Omental fat pad (tissue), 3 donors: ENCODE measurements at regions not wholly inside any gene's neighbourhood (a gene's known extent, or its start where the extent isn't known, plus 50 kb on each side); places are given as distances from the start of the nearest gene placed in this dataset.
A peak's percentile ranks its signal among the peaks of the same experiment; 100 is the strongest.

Source experiments
- ATAC-seq: fragments of 150-250 bp; one replicate; pipeline ENCODE4 v1.9.1; 2016; ENCODE audit warnings: mild to moderate bottlenecking, moderate library complexity; ENCODE audit not compliant: low FRiP score
- DNase-seq: peaks from one replicate; pipeline ENCODE4 v3.0.0-alpha.2; 2019; ENCODE audit warnings: low spot score
- CTCF ChIP-seq, 3 donors: fragments of 450-650 bp; IDR thresholded peaks; one replicate each; pipeline ENCODE4 v1.5.1; 2016 to 2017; ENCODE audit warnings: antibody characterized with exemption in 3 of 3, mild to moderate bottlenecking in 3 of 3, moderate library complexity in 2 of 3

- DNase-seq: no peak
- no peak for ATAC-seq
- no peak for TF ChIP-seq CTCF (IDR thresholded peaks at IDR 0.05)
Observed at GRCh38 chr6:144580039-144580438, 294.9 kb downstream of the UTRN start.

- ATAC-seq (no peak), DNase-seq (no peak)
- TF ChIP-seq CTCF (IDR thresholded peaks at IDR 0.05): no peak
Observed at GRCh38 chr6:144580771-144581170, 295.6 kb downstream of the UTRN start.

GRCh38 chr6:144581812-144582537 lies 296.8 kb downstream of the UTRN start:
- TF ChIP-seq CTCF (IDR thresholded peaks at IDR 0.05): no peak
- no peak for DNase-seq
- no peak for ATAC-seq

- no peak for TF ChIP-seq CTCF (IDR thresholded peaks at IDR 0.05)
- DNase-seq: no peak
- ATAC-seq: peak; percentile 28
Observed at GRCh38 chr6:144582939-144583613, 297.9 kb downstream of the UTRN start.

GRCh38 chr6:144583614-144583954 lies 298.4 kb downstream of the UTRN start:
- no peak for TF ChIP-seq CTCF (IDR thresholded peaks at IDR 0.05)
- DNase-seq (no peak), ATAC-seq (no peak)

- DNase-seq: no peak
- no peak for ATAC-seq
- TF ChIP-seq CTCF (IDR thresholded peaks at IDR 0.05): no peak
Observed at GRCh38 chr6:144585217-144585814, 300.2 kb downstream of the UTRN start.

GRCh38 chr6:144586986-144587385 lies 301.9 kb downstream of the UTRN start:
- no peak for TF ChIP-seq CTCF (IDR thresholded peaks at IDR 0.05)
- no peak for DNase-seq
- no peak for ATAC-seq
